ENCODE measurements at regions not wholly inside any gene's neighbourhood (a gene's known extent, or its start where the extent isn't known, plus 50 kb on each side); places are given as distances from the start of the nearest gene placed in this dataset.

- H2AFZ ChIP-seq (ENCODE audit: low read depth, low read length) = no peak overlapping the region
- WGBS = 75% methylated on average over 1 of the region's 1 CpG
- no peak overlapping the region for H2AK5ac ChIP-seq (ENCODE audit: low read length, severe bottlenecking)
- H3K23ac ChIP-seq (ENCODE audit: low read length in 2 of 2) = no peak overlapping the region
- no peak overlapping the region for H3K4ac ChIP-seq (ENCODE audit: low read depth in 1 of 2, low read length in 2 of 2)
- H3K27me3 ChIP-seq (ENCODE audit: control insufficient read depth in 1 of 2, insufficient read depth in 1 of 2, low read length in 2 of 2) = no peaks in the 10 kb centered on the region
- H3K4me1 ChIP-seq (ENCODE audit: control insufficient read depth, insufficient read depth, low read depth, low read length) = no peaks in the 10 kb centered on the region
- no peak overlapping the region for H2BK15ac ChIP-seq (ENCODE audit: low read depth, poor library complexity, severe bottlenecking)
- no peaks in the 10 kb centered on the region for H3K79me1 ChIP-seq (replicated peaks; ENCODE audit: low read length, poor library complexity, severe bottlenecking)
- no peak overlapping the region for H2BK120ac ChIP-seq (ENCODE audit: low read depth, low read length)
- H4K8ac ChIP-seq (ENCODE audit: low read length) = no peak overlapping the region
- H2BK5ac ChIP-seq (ENCODE audit: low read depth, low read length, poor library complexity, severe bottlenecking) = no peak overlapping the region
- no peak overlapping the region for H3K18ac ChIP-seq (ENCODE audit: low read depth in 1 of 2, low read length in 2 of 2)
- H2BK12ac ChIP-seq (ENCODE audit: low read length in 2 of 2) = no peak overlapping the region
- H3K27ac ChIP-seq (ENCODE audit: low read length, poor library complexity, severe bottlenecking) = no peak overlapping the region
- H3K9ac ChIP-seq (ENCODE audit: low read length) = no peak overlapping the region
- H3K4me3 ChIP-seq (ENCODE audit: insufficient read depth in 1 of 2, low read depth in 1 of 2, low read length in 2 of 2) = no peak overlapping the region
- no peak overlapping the region for H3K4me2 ChIP-seq (ENCODE audit: low read length, poor library complexity, severe bottlenecking)
- no peak overlapping the region for H4K91ac ChIP-seq (ENCODE audit: low read length)
- peak; percentile 77 for DNase-seq
- peaks cover 1% of the 10 kb centered on the region for H3K9me3 ChIP-seq (ENCODE audit: control insufficient read depth, low read length)
- no peaks in the 10 kb centered on the region for H3K36me3 ChIP-seq (ENCODE audit: control insufficient read depth in 1 of 2, insufficient read depth in 2 of 2, low read depth in 1 of 2, low read length in 2 of 2)
- no peak overlapping the region for H3K14ac ChIP-seq (ENCODE audit: low read length in 2 of 2)
These were observed 1655.3 kb upstream of the FLRT2 start for GRCh38 chr14:83874662-83875061.

GRCh38 chr14:83883732-83884131 lies 1646.2 kb upstream of the FLRT2 start:
- H3K27me3 ChIP-seq (ENCODE audit: control insufficient read depth in 1 of 2, insufficient read depth in 1 of 2, low read length in 2 of 2) = no peaks in the 10 kb centered on the region
- peaks cover 7% of the 10 kb centered on the region for H3K9me3 ChIP-seq (ENCODE audit: control insufficient read depth, low read length)
- H4K91ac ChIP-seq (ENCODE audit: low read length) = no peak overlapping the region
- no peak overlapping the region for H2AFZ ChIP-seq (ENCODE audit: low read depth, low read length)
- no peak overlapping the region for H3K27ac ChIP-seq (ENCODE audit: low read length, poor library complexity, severe bottlenecking)
- H3K79me1 ChIP-seq (replicated peaks; ENCODE audit: low read length, poor library complexity, severe bottlenecking) = no peaks in the 10 kb centered on the region
- no CpG with 5 or more reads among the region's 1 CpG for WGBS
- no peak overlapping the region for H3K4me2 ChIP-seq (ENCODE audit: low read length, poor library complexity, severe bottlenecking)
- H2BK15ac ChIP-seq (ENCODE audit: low read depth, poor library complexity, severe bottlenecking) = no peak overlapping the region
- H3K36me3 ChIP-seq (ENCODE audit: control insufficient read depth in 1 of 2, insufficient read depth in 2 of 2, low read depth in 1 of 2, low read length in 2 of 2) = no peaks in the 10 kb centered on the region
- no peak overlapping the region for H3K4ac ChIP-seq (ENCODE audit: low read depth in 1 of 2, low read length in 2 of 2)
- no peak overlapping the region for H3K9ac ChIP-seq (ENCODE audit: low read length)
- no peak overlapping the region for H2BK12ac ChIP-seq (ENCODE audit: low read length in 2 of 2)
- H3K4me3 ChIP-seq (ENCODE audit: insufficient read depth in 1 of 2, low read depth in 1 of 2, low read length in 2 of 2) = no peak overlapping the region
- no peak overlapping the region for H3K14ac ChIP-seq (ENCODE audit: low read length in 2 of 2)
- H3K23ac ChIP-seq (ENCODE audit: low read length in 2 of 2) = no peak overlapping the region
- DNase-seq = peak; percentile 13
- H3K18ac ChIP-seq (ENCODE audit: low read depth in 1 of 2, low read length in 2 of 2) = no peak overlapping the region
- no peaks in the 10 kb centered on the region for H3K4me1 ChIP-seq (ENCODE audit: control insufficient read depth, insufficient read depth, low read depth, low read length)
- no peak overlapping the region for H4K8ac ChIP-seq (ENCODE audit: low read length)
- peak overlapping the region; percentile 27 for H2BK120ac ChIP-seq (ENCODE audit: low read depth, low read length)
- H2AK5ac ChIP-seq (ENCODE audit: low read length, severe bottlenecking) = no peak overlapping the region
- no peak overlapping the region for H2BK5ac ChIP-seq (ENCODE audit: low read depth, low read length, poor library complexity, severe bottlenecking)

- Histone ChIP-seq H3K9me3 (ENCODE audit: control insufficient read depth, low read length) (no peaks in the 10 kb centered on the region), H3K4me1 (ENCODE audit: control insufficient read depth, insufficient read depth, low read depth, low read length) (no peaks in the 10 kb centered on the region), H2BK12ac (ENCODE audit: low read length in 2 of 2) (no peak overlapping the region), H4K8ac (ENCODE audit: low read length) (no peak overlapping the region), H3K27ac (ENCODE audit: low read length, poor library complexity, severe bottlenecking) (no peak overlapping the region), H3K4me2 (ENCODE audit: low read length, poor library complexity, severe bottlenecking) (no peak overlapping the region), H3K4me3 (ENCODE audit: insufficient read depth in 1 of 2, low read depth in 1 of 2, low read length in 2 of 2) (no peak overlapping the region), H3K79me1 (replicated peaks; ENCODE audit: low read length, poor library complexity, severe bottlenecking) (no peaks in the 10 kb centered on the region), H3K23ac (ENCODE audit: low read length in 2 of 2) (no peak overlapping the region), H3K36me3 (ENCODE audit: control insufficient read depth in 1 of 2, insufficient read depth in 2 of 2, low read depth in 1 of 2, low read length in 2 of 2) (no peaks in the 10 kb centered on the region), H3K9ac (ENCODE audit: low read length) (no peak overlapping the region), H3K14ac (ENCODE audit: low read length in 2 of 2) (no peak overlapping the region), H2AK5ac (ENCODE audit: low read length, severe bottlenecking) (no peak overlapping the region), H2BK120ac (ENCODE audit: low read depth, low read length) (no peak overlapping the region), H3K18ac (ENCODE audit: low read depth in 1 of 2, low read length in 2 of 2) (no peak overlapping the region), H3K4ac (ENCODE audit: low read depth in 1 of 2, low read length in 2 of 2) (no peak overlapping the region), H2BK15ac (ENCODE audit: low read depth, poor library complexity, severe bottlenecking) (no peak overlapping the region), H3K27me3 (ENCODE audit: control insufficient read depth in 1 of 2, insufficient read depth in 1 of 2, low read length in 2 of 2) (no peaks in the 10 kb centered on the region), H4K91ac (ENCODE audit: low read length) (no peak overlapping the region), H2BK5ac (ENCODE audit: low read depth, low read length, poor library complexity, severe bottlenecking) (no peak overlapping the region), H2AFZ (ENCODE audit: low read depth, low read length) (no peak overlapping the region)
- no CpG with 5 or more reads among the region's 4 CpGs for WGBS
- peak; percentile 5 for DNase-seq
These were observed 1644.1 kb upstream of the FLRT2 start for GRCh38 chr14:83885837-83886293.

GRCh38 chr14:83887866-83888265 lies 1642.1 kb upstream of the FLRT2 start:
- Histone ChIP-seq H3K4me3 (ENCODE audit: insufficient read depth in 1 of 2, low read depth in 1 of 2, low read length in 2 of 2) (no peak overlapping the region), H3K14ac (ENCODE audit: low read length in 2 of 2) (no peak overlapping the region), H3K4ac (ENCODE audit: low read depth in 1 of 2, low read length in 2 of 2) (no peak overlapping the region), H4K8ac (ENCODE audit: low read length) (no peak overlapping the region), H3K18ac (ENCODE audit: low read depth in 1 of 2, low read length in 2 of 2) (no peak overlapping the region), H3K9ac (ENCODE audit: low read length) (no peak overlapping the region), H3K4me1 (ENCODE audit: control insufficient read depth, insufficient read depth, low read depth, low read length) (no peaks in the 10 kb centered on the region), H3K79me1 (replicated peaks; ENCODE audit: low read length, poor library complexity, severe bottlenecking) (no peaks in the 10 kb centered on the region), H3K9me3 (ENCODE audit: control insufficient read depth, low read length) (no peaks in the 10 kb centered on the region), H2AFZ (ENCODE audit: low read depth, low read length) (no peak overlapping the region), H2BK12ac (ENCODE audit: low read length in 2 of 2) (no peak overlapping the region), H2BK5ac (ENCODE audit: low read depth, low read length, poor library complexity, severe bottlenecking) (no peak overlapping the region), H3K27ac (ENCODE audit: low read length, poor library complexity, severe bottlenecking) (no peak overlapping the region), H3K23ac (ENCODE audit: low read length in 2 of 2) (no peak overlapping the region), H4K91ac (ENCODE audit: low read length) (no peak overlapping the region), H2AK5ac (ENCODE audit: low read length, severe bottlenecking) (no peak overlapping the region), H3K36me3 (ENCODE audit: control insufficient read depth in 1 of 2, insufficient read depth in 2 of 2, low read depth in 1 of 2, low read length in 2 of 2) (no peaks in the 10 kb centered on the region), H2BK15ac (ENCODE audit: low read depth, poor library complexity, severe bottlenecking) (no peak overlapping the region), H2BK120ac (ENCODE audit: low read depth, low read length) (no peak overlapping the region), H3K27me3 (ENCODE audit: control insufficient read depth in 1 of 2, insufficient read depth in 1 of 2, low read length in 2 of 2) (no peaks in the 10 kb centered on the region), H3K4me2 (ENCODE audit: low read length, poor library complexity, severe bottlenecking) (no peak overlapping the region)
- DNase-seq = no peak
- 100% methylated on average over 1 of the region's 1 CpG for WGBS
